Activated naive CD4-positive, alpha-beta T cell treated with anti-CD3 and anti-CD28 coated beads for 36 hours (primary cell): ENCODE measurements at regions not wholly inside any gene's neighbourhood (a gene's known extent, or its start where the extent isn't known, plus 50 kb on each side); places are given as distances from the start of the nearest gene placed in this dataset.
"Not testable (repeated sequence)": the region's sequence is repeated elsewhere in the genome, so short reads cannot be mapped to it uniquely, and the experiment has no call there.

Experiments used
- CTCF ChIA-PET: fragments of 350-600 bp; sonication (Branson Sonifier 250); formaldehyde crosslinking; loops from one replicate; lab custom pipeline; 2021; ENCODE audit warnings: antibody characterized with exemption; lab: Charles Lee
- DNase-seq: peaks from one replicate; pipeline ENCODE4 v3.0.0-alpha.2; 2020
- H3K27ac Mint-ChIP-seq: one replicate; pipeline ENCODE4 v1.8.0; 2021; ENCODE audit warnings: mild to moderate bottlenecking, mixed read lengths
- H3K27me3 Mint-ChIP-seq: one replicate; pipeline ENCODE4 v1.8.0; 2021; ENCODE audit warnings: low read depth, mixed read lengths
- H3K36me3 Mint-ChIP-seq: one replicate; pipeline ENCODE4 v1.8.0; 2021; ENCODE audit warnings: low read depth, mixed read lengths
- H3K4me1 Mint-ChIP-seq: one replicate; pipeline ENCODE4 v1.8.0; 2021; ENCODE audit warnings: low read depth, mixed read lengths
- H3K4me3 Mint-ChIP-seq: one replicate; pipeline ENCODE4 v1.8.0; 2021; ENCODE audit warnings: mild to moderate bottlenecking, moderate library complexity, mixed read lengths
- H3K9me3 Mint-ChIP-seq: one replicate; pipeline ENCODE4 v1.8.0; 2021; ENCODE audit warnings: mixed read lengths
- intact Hi-C: fragments of 100-400 bp; cut with micrococcal nuclease; formaldehyde crosslinking; loops from one replicate; pipeline ENCODE4 v1.15.1; 2023

GRCh38 chr2:59233920-59234319 is 992.8 kb upstream of the FANCL start:
- Mint-ChIP-seq H3K36me3 (no peaks in the 10 kb centered on the region), H3K4me1 (no peaks in the 10 kb centered on the region), H3K27me3 (no peaks in the 10 kb centered on the region), H3K9me3 (no peaks in the 10 kb centered on the region), H3K27ac (no peak overlapping the region), H3K4me3 (no peak overlapping the region)
- no peak for DNase-seq
- CTCF ChIA-PET, result interaction anchor here (0.6 kb wide), 1 partner anchor 1418 kb away, joined by 4 read pairs; no protein-coding TSS in a partner anchor
- intact Hi-C loops, result no loop called here

- Mint-ChIP-seq H3K4me3 (no peak overlapping the region), H3K9me3 (no peaks in the 10 kb centered on the region), H3K36me3 (no peaks in the 10 kb centered on the region), H3K27me3 (no peaks in the 10 kb centered on the region), H3K4me1 (no peaks in the 10 kb centered on the region), H3K27ac (no peak overlapping the region)
- no peak for DNase-seq
- intact Hi-C loops, result no loop called here
- CTCF ChIA-PET, result no interaction called here
Measured at GRCh38 chr2:59233448-59233847, 992.3 kb upstream of the FANCL start.

GRCh38 chr2:59232394-59233165 is 991.5 kb upstream of the FANCL start:
- CTCF ChIA-PET, result no interaction called here
- DNase-seq, result no peak
- H3K4me1 Mint-ChIP-seq, result no peaks in the 10 kb centered on the region
- H3K9me3 Mint-ChIP-seq, result no peaks in the 10 kb centered on the region
- intact Hi-C loops, result no loop called here
- no peak overlapping the region for H3K4me3 Mint-ChIP-seq
- H3K27me3 Mint-ChIP-seq, result no peaks in the 10 kb centered on the region
- no peak overlapping the region for H3K27ac Mint-ChIP-seq
- H3K36me3 Mint-ChIP-seq, result no peaks in the 10 kb centered on the region

GRCh38 chr2:59226362-59226761 is 985.2 kb upstream of the FANCL start:
- H3K27me3 Mint-ChIP-seq, H3K27ac Mint-ChIP-seq, H3K9me3 Mint-ChIP-seq, H3K36me3 Mint-ChIP-seq, intact Hi-C loops, H3K4me1 Mint-ChIP-seq, CTCF ChIA-PET, H3K4me3 Mint-ChIP-seq, DNase-seq: not testable (repeated sequence)

GRCh38 chr2:59223742-59224141 is 982.6 kb upstream of the FANCL start:
- CTCF ChIA-PET, result no interaction called here
- Mint-ChIP-seq H3K27ac (no peak overlapping the region), H3K4me1 (no peaks in the 10 kb centered on the region), H3K4me3 (no peak overlapping the region), H3K9me3 (no peaks in the 10 kb centered on the region), H3K36me3 (no peaks in the 10 kb centered on the region), H3K27me3 (no peaks in the 10 kb centered on the region)
- intact Hi-C loops, result no loop called here
- DNase-seq, result no peak

- DNase-seq, result no peak
- Mint-ChIP-seq H3K4me1 (no peaks in the 10 kb centered on the region), H3K4me3 (no peak overlapping the region), H3K9me3 (no peaks in the 10 kb centered on the region), H3K27ac (no peak overlapping the region), H3K27me3 (peaks cover 7% of the 10 kb centered on the region), H3K36me3 (no peaks in the 10 kb centered on the region)
- intact Hi-C loops, result no loop called here
- CTCF ChIA-PET, result no interaction called here
Measured at GRCh38 chr2:59217360-59217759, 976.2 kb upstream of the FANCL start.

GRCh38 chr2:59206361-59206760 is 965.2 kb upstream of the FANCL start:
- no peak overlapping the region for H3K4me3 Mint-ChIP-seq
- no peaks in the 10 kb centered on the region for H3K36me3 Mint-ChIP-seq
- H3K9me3 Mint-ChIP-seq, result no peaks in the 10 kb centered on the region
- no peak overlapping the region for H3K27ac Mint-ChIP-seq
- H3K27me3 Mint-ChIP-seq, result no peaks in the 10 kb centered on the region
- H3K4me1 Mint-ChIP-seq, result no peaks in the 10 kb centered on the region
- DNase-seq, result no peak
- intact Hi-C loops, result no loop called here
- CTCF ChIA-PET, result no interaction called here

GRCh38 chr2:59204040-59204439 is 962.9 kb upstream of the FANCL start:
- H3K27me3 Mint-ChIP-seq, result no peaks in the 10 kb centered on the region
- intact Hi-C loops, result no loop called here
- no peak overlapping the region for H3K27ac Mint-ChIP-seq
- no peaks in the 10 kb centered on the region for H3K4me1 Mint-ChIP-seq
- DNase-seq, result no peak
- CTCF ChIA-PET, result no interaction called here
- H3K36me3 Mint-ChIP-seq, result no peaks in the 10 kb centered on the region
- no peaks in the 10 kb centered on the region for H3K9me3 Mint-ChIP-seq
- H3K4me3 Mint-ChIP-seq, result no peak overlapping the region

- H3K4me1 Mint-ChIP-seq, result no peaks in the 10 kb centered on the region
- no peak overlapping the region for H3K27ac Mint-ChIP-seq
- H3K36me3 Mint-ChIP-seq, result no peaks in the 10 kb centered on the region
- no peak overlapping the region for H3K4me3 Mint-ChIP-seq
- H3K9me3 Mint-ChIP-seq, result no peaks in the 10 kb centered on the region
- intact Hi-C loops, result no loop called here
- no peak for DNase-seq
- peaks cover 7% of the 10 kb centered on the region for H3K27me3 Mint-ChIP-seq
- CTCF ChIA-PET, result no interaction called here
Measured at GRCh38 chr2:59196491-59196890, 955.4 kb upstream of the FANCL start.

- H3K27ac Mint-ChIP-seq, result no peak overlapping the region
- no peaks in the 10 kb centered on the region for H3K4me1 Mint-ChIP-seq
- H3K9me3 Mint-ChIP-seq, result no peaks in the 10 kb centered on the region
- CTCF ChIA-PET, result no interaction called here
- no peaks in the 10 kb centered on the region for H3K36me3 Mint-ChIP-seq
- H3K4me3 Mint-ChIP-seq, result no peak overlapping the region
- intact Hi-C loops, result no loop called here
- peaks cover 7% of the 10 kb centered on the region for H3K27me3 Mint-ChIP-seq
- DNase-seq, result no peak
Measured at GRCh38 chr2:59195851-59196250, 954.7 kb upstream of the FANCL start.

- Mint-ChIP-seq H3K4me1 (no peaks in the 10 kb centered on the region), H3K36me3 (no peaks in the 10 kb centered on the region), H3K27me3 (peaks cover 7% of the 10 kb centered on the region), H3K9me3 (no peaks in the 10 kb centered on the region), H3K27ac (no peak overlapping the region), H3K4me3 (no peak overlapping the region)
- DNase-seq, result no peak
- intact Hi-C loops, result no loop called here
- CTCF ChIA-PET, result no interaction called here
Measured at GRCh38 chr2:59191781-59192180, 950.7 kb upstream of the FANCL start.

GRCh38 chr2:59190518-59190917 is 949.4 kb upstream of the FANCL start:
- CTCF ChIA-PET, result no interaction called here
- intact Hi-C loops, result no loop called here

GRCh38 chr2:59184276-59185020 is 943.3 kb upstream of the FANCL start:
- no peak for DNase-seq
- Mint-ChIP-seq H3K9me3 (peaks cover 2% of the 10 kb centered on the region), H3K36me3 (no peaks in the 10 kb centered on the region), H3K27ac (no peak overlapping the region), H3K27me3 (peaks cover 6% of the 10 kb centered on the region), H3K4me3 (no peak overlapping the region), H3K4me1 (no peaks in the 10 kb centered on the region)
- intact Hi-C loops, result loop anchor here (5.0 kb wide), 1 partner anchor 422 kb away; no protein-coding TSS in a partner anchor
- CTCF ChIA-PET, result interaction anchor here (0.6 kb wide), 1 partner anchor 76 kb away, joined by 3 read pairs; no protein-coding TSS in a partner anchor

More at GRCh38 chr2:59190518-59190917, 949.4 kb upstream of the FANCL start:
- Mint-ChIP-seq H3K27ac (no peak overlapping the region), H3K36me3 (no peaks in the 10 kb centered on the region), H3K4me1 (no peaks in the 10 kb centered on the region), H3K27me3 (no peaks in the 10 kb centered on the region), H3K9me3 (no peaks in the 10 kb centered on the region), H3K4me3 (no peak overlapping the region)
- DNase-seq, result no peak
